ENCODE measurements at regions not wholly inside any gene's neighbourhood (a gene's known extent, or its start where the extent isn't known, plus 50 kb on each side); places are given as distances from the start of the nearest gene placed in this dataset.
"Not testable (repeated sequence)": the region's sequence is repeated elsewhere in the genome, so short reads cannot be mapped to it uniquely, and the experiment has no call there.

DNA sequence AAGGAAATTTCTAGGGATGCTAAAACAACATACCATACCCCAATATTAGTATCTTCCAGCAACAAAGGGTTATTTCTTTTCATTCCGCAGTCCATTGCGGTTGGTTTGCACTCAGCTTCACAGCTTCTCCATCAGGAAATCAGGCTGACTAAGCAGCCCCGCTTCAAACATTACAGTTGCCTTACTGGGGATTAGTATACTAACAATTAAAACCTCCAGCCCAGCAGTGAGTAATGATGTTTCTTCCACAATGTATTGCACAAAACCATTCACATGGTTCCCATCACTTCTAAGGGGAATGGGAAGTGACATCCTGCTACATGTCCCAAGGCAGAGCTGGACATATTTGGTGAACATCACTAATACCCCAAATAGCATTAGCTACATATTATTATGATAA, 1384.9 kb downstream of the CDH8 start:
- TF ChIP-seq, protein P1, sequence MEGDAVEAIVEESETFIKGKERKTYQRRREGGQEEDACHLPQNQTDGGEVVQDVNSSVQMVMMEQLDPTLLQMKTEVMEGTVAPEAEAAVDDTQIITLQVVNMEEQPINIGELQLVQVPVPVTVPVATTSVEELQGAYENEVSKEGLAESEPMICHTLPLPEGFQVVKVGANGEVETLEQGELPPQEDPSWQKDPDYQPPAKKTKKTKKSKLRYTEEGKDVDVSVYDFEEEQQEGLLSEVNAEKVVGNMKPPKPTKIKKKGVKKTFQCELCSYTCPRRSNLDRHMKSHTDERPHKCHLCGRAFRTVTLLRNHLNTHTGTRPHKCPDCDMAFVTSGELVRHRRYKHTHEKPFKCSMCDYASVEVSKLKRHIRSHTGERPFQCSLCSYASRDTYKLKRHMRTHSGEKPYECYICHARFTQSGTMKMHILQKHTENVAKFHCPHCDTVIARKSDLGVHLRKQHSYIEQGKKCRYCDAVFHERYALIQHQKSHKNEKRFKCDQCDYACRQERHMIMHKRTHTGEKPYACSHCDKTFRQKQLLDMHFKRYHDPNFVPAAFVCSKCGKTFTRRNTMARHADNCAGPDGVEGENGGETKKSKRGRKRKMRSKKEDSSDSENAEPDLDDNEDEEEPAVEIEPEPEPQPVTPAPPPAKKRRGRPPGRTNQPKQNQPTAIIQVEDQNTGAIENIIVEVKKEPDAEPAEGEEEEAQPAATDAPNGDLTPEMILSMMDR (IDR thresholded peaks at IDR 0.05; ENCODE audit: control insufficient read depth, extremely low read depth, insufficient read depth): no peak
- H3K4me3 ChIP-seq (ENCODE audit: low read depth, low read length): no peak overlapping the region
- no peak for DNase-seq (ENCODE audit: low read depth)

DNA sequence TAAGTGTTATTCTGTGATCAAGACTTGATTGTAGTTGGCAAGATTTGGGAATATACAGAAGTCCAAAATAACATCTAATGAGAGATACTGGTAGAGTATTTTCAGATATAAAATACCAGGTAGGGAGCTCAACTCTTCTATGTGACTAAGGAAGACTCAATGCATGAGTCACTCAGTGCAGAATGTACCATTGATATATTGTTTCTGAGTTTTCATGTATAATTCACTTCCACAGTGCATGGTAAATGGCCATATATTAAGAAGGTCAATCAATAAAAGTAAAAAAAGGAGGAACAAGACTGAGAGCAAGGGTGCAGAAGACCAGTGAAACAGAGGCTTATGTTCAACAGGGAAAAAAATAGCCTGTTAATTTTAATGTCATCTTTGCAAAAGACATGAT, 1387.9 kb downstream of the CDH8 start:
- TF ChIP-seq, protein P1 (IDR thresholded peaks at IDR 0.05; ENCODE audit: control insufficient read depth, extremely low read depth, insufficient read depth): no peak
- DNase-seq (ENCODE audit: low read depth): no peak
- no peak overlapping the region for H3K4me3 ChIP-seq (ENCODE audit: low read depth, low read length)

GRCh38 chr16:60647388-60647787, 1388.8 kb downstream of the CDH8 start:
- DNase-seq (ENCODE audit: low read depth); H3K4me3 ChIP-seq (ENCODE audit: low read depth, low read length): not testable (repeated sequence)

DNA sequence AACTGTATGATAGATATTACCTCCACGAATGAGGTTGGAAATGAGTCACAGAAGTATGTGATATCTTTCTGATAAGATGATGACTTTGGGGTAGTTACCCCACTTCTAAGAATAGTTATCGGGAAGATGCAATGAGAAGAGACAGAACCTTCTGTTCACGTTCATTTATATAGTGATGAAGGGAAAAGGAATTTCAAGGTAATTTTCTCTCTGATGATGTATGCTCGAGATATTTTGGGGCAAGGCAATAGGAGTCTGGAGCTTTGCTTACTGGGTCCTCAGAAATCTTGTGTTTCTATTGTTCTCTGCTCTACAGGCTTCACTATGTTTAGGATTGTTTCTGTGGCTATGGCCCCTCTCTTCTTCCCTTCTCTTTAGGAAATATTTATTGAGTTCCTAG, 1389.6 kb downstream of the CDH8 start:
- no peak for DNase-seq (ENCODE audit: low read depth)
- no peak overlapping the region for H3K4me3 ChIP-seq (ENCODE audit: low read depth, low read length)
- TF ChIP-seq, protein P1 (IDR thresholded peaks at IDR 0.05; ENCODE audit: control insufficient read depth, extremely low read depth, insufficient read depth): no peak

DNA sequence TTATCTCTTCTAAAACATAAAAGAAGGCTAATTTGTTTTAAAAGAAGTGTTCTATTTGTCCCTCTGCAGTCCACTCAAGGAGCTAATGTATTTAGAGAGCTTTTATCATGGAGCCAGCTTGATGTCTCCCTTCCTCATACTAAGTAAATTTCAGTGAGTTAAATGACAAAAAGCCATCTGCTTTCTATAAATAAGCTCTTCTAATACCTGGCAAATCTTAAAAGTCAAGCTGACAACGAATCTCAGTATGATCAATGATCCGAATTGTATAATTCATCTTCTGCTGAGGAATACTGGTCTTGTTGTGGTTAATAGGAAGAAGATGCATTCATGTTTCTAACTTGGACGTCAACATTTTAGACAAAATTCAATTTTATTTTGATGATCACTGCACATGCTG, 1390.7 kb downstream of the CDH8 start:
- TF ChIP-seq, protein P1 (IDR thresholded peaks at IDR 0.05; ENCODE audit: control insufficient read depth, extremely low read depth, insufficient read depth): no peak
- H3K4me3 ChIP-seq (ENCODE audit: low read depth, low read length): no peak overlapping the region
- no peak for DNase-seq (ENCODE audit: low read depth)

GRCh38 chr16:60642956-60643355, 1393.3 kb downstream of the CDH8 start:
- no peak for DNase-seq (ENCODE audit: low read depth)
- no peak overlapping the region for H3K4me3 ChIP-seq (ENCODE audit: low read depth, low read length)
- TF ChIP-seq, protein P1 (IDR thresholded peaks at IDR 0.05; ENCODE audit: control insufficient read depth, extremely low read depth, insufficient read depth): no peak

- DNase-seq (ENCODE audit: low read depth): no peak
- TF ChIP-seq, protein P1 (IDR thresholded peaks at IDR 0.05; ENCODE audit: control insufficient read depth, extremely low read depth, insufficient read depth): no peak
These were observed 1395.1 kb downstream of the CDH8 start for GRCh38 chr16:60641067-60641665.

More at GRCh38 chr16:60641067-60641665, 1395.1 kb downstream of the CDH8 start:
- H3K4me3 ChIP-seq (ENCODE audit: low read depth, low read length): no peak overlapping the region

Measured in LNCaP clone FGC (cell line).